NOMO-1 treated with dmso at 0.1 percent for 144 hours (cell line): ENCODE measurements at regions not wholly inside any gene's neighbourhood (a gene's known extent, or its start where the extent isn't known, plus 50 kb on each side); places are given as distances from the start of the nearest gene placed in this dataset.
"Not testable (repeated sequence)": the region's sequence is repeated elsewhere in the genome, so short reads cannot be mapped to it uniquely, and the experiment has no call there.

ENCODE experiments used
- DNase-seq: peaks from one replicate; lab custom pipeline; 2025; ENCODE audit not compliant: unreplicated experiment; lab: John Stamatoyannopoulos, UW

DNA sequence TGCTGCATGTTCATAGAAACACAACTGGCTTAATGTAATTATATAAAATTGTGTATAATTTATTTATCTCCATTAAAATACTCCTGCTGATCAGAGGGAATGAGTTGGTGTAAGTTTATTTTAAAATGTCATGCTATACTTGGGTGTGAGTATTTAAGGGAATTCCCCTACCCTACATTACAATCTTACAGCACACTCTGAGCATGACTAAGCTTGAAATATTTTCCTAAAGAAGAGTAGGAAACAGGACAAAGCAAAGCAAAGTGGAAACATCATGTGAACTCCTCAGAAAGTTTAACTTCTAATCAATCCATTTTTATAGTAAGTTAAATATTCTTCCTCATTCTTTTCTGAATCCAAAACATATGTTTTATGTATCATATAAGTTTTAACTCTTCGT is 1271.3 kb downstream of the EFNA5 start:
- no peak for DNase-seq

DNA sequence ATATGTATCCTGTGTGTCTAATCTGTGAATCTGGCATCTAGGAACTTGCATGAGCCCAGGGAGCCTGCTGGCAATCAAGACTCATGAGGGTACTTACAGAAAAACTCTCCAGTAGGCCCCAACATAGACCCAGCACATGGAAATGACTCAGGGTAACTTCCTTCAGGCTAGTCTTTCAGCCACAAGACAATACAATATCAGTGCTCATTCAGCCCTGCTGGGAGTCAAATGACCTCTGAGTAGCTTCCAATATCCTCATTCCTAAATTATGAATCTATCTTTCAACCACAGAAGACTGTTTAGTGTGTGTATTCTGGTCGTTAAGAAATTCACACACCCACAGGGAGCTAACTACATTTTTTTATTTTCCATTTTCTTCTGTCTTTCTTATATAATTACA is 1273.0 kb downstream of the EFNA5 start:
- DNase-seq = no peak

- DNase-seq = no peak
Measured at GRCh38 chr5:106393276-106393675, 1277.5 kb downstream of the EFNA5 start.

DNA sequence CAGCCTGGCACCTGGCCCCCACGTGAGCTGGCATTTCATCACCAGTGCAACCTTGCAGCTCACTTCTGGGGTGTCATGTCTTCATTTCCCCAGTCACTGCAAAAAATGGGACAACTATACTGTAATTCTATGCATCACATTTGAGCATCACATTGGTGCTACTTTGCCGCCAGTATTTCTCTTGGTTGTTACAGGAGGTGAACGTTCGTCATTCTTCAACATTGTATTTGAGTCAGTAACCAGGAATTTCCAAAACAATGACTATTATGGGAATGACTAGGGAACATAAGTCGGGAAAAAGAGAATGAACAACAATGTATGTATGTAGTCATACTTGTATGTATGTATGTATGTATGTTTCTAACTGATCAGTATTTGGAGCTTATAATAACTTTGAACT is 1278.0 kb downstream of the EFNA5 start:
- no peak for DNase-seq

DNA sequence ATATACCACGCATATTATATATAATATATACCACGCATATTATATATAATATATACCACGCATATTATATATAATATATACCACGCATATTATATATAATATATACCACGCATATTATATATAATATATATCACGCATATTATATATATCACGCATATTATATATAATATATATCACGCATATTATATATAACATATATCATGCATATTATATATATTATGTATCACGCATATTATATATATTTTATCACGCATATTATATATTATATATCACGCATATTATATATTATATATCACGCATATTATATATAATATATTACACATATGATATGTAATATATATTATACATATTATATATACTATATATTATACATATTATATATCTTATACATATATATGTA is 1283.0 kb downstream of the EFNA5 start:
- DNase-seq = not testable (repeated sequence)

DNA sequence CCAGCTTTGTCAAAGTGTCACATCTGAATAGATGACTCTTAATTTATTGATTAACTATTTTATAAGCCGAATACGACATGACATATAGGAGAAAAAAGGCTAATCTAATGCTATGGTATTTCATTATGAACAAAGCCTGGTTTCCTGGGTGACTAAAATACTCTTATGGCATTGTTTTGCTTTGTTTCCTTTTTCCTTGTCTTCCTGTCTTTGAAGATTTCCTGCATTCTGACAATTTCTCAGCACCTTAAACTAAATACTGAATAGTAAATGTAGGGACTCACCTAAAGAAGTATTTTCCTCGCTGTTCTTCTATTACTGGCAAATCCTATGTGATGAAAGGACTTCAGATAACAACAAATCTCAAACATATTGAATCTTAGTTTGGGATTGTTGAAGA is 1284.5 kb downstream of the EFNA5 start:
- DNase-seq = no peak

GRCh38 chr5:106380736-106381135 is 1290.0 kb downstream of the EFNA5 start:
- DNase-seq = no peak

DNA sequence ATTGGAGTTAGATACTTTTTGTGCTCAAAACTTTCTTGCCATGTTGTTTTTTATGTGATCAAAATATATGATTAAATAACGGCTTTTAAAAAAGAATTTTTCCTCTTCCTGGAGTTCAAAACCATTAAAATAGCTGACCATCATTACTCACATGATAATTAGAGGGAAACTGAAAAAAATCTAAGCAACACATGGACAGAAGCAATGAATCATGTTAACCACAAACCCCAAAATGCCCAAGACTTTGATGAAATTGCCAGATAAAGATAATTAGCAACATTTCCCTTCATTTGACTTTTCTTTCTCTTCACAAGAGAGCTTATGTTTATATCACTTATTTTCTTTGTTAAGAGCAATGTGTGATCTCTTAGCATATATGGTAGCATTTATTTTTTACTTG is 1294.2 kb downstream of the EFNA5 start:
- no peak for DNase-seq

- no peak for DNase-seq
Measured at GRCh38 chr5:106374956-106375355, 1295.8 kb downstream of the EFNA5 start.

DNA sequence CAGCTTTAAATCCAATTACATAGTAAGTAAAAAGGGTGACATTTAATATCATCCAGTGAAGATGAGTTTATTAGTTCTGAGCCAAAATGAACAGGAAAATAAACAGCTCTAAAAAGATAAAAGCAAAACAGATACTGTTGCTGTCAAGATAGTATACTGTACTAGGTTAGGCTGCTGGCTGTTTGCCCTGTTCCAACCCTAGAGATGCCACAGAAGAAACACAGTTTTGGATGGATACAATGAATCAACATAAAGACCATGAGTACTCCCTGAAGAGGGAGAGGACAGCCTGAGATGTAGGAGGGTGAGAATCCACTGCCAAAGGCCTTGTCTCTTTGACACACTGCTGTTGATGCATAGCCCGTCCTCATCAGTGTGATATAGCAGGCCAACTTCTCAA is 1302.7 kb downstream of the EFNA5 start:
- no peak for DNase-seq

- no peak for DNase-seq
Measured at GRCh38 chr5:106367281-106367680, 1303.5 kb downstream of the EFNA5 start.

DNA sequence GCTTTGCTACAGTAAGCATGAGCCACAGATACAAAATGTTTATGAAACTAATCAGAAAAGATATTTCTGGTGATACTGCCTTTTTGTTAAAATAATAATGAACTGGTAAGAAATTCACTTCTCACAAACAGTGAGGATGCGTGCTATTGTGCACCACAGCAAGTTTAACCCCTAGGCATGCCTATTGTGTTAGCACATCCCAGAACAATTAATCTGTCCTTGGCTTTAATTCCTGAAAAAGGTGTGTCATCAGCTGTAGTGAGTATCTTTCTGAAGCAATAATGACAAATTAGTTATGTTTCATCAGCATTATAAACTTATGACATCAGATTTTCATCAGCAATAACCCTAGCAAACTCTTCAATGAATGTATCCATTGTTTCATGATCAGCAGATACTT is 1307.2 kb downstream of the EFNA5 start:
- DNase-seq = no peak

DNA sequence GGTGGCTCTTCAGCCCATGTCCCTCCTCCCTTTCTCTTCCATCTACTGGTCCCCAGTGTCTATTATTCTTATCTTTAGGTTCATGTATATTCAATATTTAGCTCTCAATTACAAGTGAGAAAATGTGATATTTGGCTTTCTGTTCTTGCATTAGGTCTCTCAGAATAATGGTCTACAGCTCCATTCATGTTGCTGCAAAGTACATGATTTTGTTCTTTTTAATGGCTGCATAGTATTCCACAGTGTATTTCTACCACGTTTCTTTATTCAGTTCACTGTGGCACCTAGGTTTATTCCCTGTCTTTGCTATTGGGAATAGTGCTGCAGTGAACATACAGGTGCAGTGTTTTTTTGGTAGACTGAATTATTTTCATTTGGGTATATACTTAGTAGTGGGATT is 1308.8 kb downstream of the EFNA5 start:
- DNase-seq = no peak

GRCh38 chr5:106331415-106331814 is 1339.3 kb downstream of the EFNA5 start:
- DNase-seq = no peak

DNA sequence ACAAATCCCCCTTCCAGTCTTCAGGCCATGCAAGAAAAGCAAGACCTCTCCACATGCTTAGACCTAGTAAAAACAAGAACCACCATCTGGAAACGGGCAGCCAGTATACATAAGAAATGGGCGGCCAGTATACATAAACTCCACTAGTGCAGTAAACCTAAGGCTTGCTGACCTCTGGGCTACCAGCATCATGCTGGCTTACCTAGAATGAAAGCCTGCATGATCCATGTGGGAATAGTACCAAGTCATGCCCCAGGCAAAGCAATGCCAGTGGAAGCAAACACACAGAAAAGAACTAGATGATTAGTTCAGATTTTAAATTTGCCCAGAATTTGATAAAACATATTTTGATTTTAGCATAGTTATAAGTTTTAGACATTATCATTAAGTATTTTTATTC is 1346.4 kb downstream of the EFNA5 start:
- no peak for DNase-seq

DNA sequence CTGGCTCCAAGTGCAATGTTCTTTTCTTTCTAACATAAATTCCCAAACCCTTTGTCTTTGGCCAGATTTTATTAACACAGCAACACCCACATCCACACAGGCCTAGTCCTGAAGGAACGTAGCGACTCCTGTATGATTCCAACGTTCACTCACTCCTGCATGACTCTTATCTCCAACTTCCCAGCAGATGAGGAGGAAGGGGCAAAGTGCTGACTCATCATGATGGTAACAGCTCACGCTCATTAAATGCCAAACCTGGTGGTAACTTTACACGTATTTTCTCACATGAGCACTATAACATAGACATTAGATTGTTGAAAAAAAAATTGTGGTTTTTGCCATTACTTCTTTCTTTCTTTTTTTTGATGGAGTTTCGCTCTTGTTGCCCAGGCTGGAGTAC is 1349.5 kb downstream of the EFNA5 start:
- DNase-seq = no peak

DNA sequence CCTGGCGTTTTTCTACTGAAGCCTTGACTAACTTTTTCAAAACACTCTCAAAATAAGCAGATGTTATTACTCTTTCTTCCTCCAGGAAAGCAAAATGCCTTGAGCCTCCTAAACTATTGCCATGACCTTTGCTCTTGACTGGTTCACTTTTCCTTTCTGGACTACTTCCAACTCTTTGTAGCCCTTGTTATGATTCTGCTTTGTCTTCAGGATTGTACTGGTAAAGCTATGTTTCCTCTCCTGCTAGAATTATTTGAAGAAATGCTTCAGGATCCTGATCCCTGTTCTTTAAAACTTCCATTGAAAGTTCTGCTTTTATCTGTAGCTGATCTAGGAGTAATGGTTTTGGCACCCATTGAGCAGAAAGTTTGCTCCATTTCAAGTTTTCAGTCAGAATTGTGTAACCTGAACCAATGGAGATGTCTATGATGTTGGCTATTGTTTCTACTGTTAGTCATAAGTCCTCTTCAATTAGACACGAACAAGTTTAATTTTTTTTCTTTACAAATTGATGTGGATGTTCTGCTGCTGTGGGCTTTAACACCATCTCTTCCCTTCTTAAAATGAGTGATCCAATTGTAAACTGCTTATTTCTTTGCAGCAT is 1356.4 kb downstream of the EFNA5 start:
- no peak for DNase-seq

- no peak for DNase-seq
Measured at GRCh38 chr5:106312360-106312759, 1358.4 kb downstream of the EFNA5 start.

DNA sequence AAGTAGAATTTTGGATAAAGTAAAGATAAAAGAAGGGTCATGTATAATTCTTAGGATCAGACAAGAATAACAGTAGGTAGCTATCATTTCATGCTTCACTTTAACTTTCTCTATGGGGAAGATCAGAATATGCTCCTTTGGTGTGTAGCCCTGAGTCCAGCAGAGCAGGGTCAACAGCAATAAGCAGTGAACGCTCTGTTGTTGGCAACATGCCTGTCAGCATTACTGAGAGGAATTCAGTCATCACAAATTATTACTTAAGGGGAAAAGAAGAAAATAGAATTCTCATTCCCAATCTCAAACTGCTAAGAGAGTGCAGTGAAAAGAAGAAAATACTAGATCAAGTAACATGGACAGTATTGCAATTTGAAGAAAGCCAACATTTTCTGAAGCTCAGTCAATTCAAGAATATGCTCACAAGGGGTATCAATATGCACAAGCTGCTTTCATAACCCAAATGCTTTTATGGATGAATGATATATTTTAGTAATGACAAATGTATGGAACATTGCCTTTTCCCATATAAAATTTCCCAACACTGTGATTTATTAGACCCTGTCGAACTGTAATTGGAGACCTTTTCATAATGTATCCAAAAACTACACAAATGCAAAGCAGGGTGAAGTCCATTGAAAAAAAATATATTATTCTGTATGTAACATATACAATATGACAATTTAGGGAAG is 1359.4 kb downstream of the EFNA5 start:
- DNase-seq = no peak

DNA sequence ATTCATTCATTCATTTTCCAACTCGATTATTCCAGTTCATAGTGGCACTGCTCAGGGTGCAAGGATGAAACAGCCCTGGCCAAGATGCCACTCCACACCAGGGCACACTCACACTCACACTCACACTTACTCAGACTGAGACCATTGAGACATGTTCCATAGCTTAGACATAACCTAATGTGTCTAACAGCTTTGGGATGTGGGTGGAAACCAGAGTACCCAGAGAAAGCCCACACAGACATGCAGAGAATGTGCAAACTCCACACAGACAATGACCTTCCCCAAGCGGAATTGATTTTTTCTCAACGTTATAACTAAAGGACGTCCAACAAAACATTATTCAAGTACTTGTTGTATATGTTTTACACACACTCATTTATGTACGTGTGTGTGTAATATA is 1363.5 kb downstream of the EFNA5 start:
- no peak for DNase-seq

- DNase-seq = no peak
Measured at GRCh38 chr5:106306313-106307028, 1364.3 kb downstream of the EFNA5 start.

GRCh38 chr5:106303911-106304310 is 1366.8 kb downstream of the EFNA5 start:
- no peak for DNase-seq
